GM19452 (cell line): ENCODE measurements at regions not wholly inside any gene's neighbourhood (a gene's known extent, or its start where the extent isn't known, plus 50 kb on each side); places are given as distances from the start of the nearest gene placed in this dataset.
"Not testable (repeated sequence)": the region's sequence is repeated elsewhere in the genome, so short reads cannot be mapped to it uniquely, and the experiment has no call there.

ENCODE experiments used
- ATAC-seq: cut with Tn5 transposase; IDR thresholded peaks from one replicate; pipeline ENCODE4 v1.9.1; 2021; ENCODE audit not compliant: unreplicated experiment

DNA sequence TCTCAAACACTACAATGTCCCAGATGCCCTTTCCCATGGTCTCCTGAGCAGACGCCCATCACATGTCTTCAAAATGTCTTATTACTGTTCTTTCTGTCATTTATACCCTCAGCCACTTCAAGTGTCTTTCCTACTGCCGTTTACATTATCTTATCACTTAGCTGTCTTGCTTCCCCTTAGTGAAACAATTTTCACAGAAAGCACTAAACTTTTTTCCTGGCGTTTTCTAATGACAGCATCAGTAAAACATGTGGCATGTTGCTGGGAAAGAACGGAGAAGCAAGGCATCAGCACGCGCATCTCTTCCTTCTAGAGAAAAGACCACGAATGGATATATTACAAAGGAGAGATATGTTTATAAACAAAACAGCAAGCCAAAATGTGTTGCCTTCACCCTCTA, 189.7 kb upstream of the SLIT2 start:
- ATAC-seq = no peak

DNA sequence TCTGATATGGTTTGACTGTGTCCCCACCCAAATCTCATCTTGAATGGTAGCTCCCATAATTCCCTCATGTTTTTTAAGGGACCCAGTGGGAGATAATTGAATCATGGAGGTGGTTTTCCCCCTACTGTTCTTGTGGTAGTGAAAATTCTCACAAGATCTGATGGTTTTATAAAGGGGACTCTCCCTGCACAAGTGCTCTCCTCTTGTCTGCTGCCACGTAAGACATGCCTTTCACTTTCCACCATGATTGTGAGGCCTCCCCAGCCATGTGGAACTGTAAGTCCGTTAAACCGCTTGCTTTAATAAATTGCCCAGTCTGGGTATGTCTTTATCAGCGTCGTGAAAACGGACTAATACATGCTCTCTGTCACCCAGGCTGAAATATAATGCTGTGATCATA, 200.9 kb upstream of the SLIT2 start:
- ATAC-seq = no peak

DNA sequence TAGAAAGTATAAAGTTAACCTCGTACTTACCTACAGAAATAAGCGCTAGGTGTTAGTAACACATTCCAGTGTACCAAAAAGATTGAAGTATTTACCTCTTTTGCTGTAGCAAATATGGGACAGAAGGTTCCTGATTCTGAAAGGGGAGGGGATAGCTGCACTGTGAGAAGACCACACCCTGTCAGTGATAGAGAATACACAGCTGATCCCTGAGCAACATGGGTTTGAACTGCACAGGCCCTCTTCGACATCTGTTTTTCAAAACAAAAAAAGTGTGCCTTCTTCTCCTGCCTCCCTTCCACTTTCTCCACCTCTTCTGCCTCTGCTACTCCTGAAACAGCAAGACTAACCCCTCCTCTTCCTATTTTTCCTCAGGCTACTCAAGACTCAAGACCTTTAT, 201.8 kb upstream of the SLIT2 start:
- ATAC-seq = no peak

DNA sequence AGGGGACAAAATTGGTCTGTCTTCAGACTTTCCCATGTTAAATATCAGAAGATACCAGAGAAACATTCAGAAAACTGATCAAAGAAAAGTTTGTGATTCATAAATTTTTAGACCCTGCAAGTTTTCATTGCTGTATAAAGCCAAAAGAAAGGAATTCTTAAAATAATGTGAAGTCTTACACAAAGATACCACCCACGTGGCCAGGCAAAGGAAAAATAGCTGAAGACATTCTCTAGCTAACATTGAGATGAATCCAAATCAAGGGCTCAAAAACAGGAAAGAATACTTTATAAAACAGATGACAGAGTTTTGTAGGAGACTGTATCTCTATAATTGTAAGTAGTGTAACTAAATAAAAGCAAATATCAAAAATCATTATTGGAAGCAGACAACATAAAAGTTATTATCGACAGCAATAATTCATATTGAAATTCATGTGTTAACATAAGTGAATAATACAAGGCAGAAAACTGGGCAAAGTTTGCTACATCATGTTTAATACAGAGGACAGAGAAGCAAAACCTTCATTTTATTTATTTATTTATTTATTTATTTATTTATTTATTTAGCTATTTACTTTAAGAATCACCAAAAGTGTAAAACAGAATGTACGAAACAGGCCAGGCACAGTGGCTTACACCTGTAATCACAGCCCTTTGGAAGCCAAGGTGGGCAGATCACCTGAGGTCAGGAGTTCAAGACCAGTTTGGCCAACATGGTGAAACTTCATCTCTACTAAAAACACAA, 204.6 kb upstream of the SLIT2 start:
- no peak for ATAC-seq

DNA sequence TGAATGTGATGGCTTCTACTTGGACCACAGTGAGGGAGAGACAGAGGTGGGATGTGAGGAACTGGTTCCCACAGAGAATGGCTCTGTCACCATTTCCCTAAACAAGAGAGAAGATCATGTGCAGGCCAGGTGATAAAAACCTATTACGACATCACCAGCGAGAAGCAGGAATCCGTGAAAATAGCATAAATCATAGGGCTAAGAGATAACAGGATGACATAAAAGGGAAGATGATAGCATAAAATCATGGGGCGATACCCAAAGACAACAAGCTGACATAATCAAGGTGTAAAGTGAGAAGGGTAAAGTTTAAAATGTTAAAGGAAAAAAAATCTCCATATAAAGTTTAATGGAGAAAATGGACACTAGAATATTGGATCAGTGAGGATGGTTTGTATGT, 205.5 kb upstream of the SLIT2 start:
- no peak for ATAC-seq

DNA sequence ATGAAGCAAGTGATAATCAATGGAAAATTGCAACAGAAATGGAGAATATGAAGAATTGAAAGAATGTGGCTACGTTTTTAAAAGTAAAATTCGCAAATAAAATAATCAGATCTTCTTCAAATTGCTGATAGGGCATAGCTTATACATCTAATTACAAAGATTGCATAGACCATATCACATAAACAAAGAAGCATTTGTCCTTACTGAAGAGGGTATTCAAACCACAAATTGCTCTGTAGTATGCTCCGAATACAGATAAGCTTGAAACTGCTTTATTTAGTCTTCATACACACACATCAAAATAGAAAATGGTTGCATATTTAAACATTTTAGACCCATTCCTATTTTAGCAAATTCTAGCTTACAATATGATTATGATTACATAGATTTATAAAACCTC, 206.7 kb upstream of the SLIT2 start:
- ATAC-seq = no peak

DNA sequence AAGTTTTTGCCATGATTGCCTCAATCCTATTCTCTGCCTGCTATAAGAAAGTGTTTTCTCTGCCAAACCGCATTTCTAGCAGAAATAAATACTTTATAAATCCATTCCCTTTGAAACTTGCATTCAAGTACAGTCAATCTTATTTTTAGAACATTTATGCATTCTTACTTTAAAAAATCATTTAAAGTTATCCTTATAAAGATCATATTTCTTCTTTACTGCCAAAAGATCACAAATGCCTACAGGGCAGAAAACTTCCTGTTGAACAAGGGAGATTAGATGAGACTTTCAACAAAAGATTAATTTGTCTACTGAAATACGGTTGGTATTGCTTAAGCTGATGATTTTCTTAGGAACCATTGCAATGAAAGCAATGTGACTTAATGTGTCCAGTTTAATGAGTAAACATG, 207.2 kb upstream of the SLIT2 start:
- ATAC-seq = no peak

DNA sequence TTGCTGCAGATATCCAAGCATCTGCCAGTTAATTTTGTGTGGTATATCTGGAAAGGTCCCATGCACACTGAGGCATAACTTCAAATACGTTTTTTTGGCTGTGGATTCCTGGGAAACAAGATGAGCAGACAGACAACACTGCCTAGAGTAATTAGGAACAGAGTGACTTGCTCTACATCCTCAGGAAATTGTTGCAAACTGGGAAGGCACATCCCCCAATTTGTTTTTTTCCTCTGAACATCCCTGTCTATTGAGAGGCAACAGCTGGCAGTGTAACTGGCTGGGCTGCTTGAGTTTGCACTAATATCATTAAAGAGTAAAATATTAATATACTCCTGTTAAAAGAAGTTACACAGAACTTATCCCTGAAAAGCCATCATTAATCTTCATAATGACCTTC, 207.7 kb upstream of the SLIT2 start:
- no peak for ATAC-seq

DNA sequence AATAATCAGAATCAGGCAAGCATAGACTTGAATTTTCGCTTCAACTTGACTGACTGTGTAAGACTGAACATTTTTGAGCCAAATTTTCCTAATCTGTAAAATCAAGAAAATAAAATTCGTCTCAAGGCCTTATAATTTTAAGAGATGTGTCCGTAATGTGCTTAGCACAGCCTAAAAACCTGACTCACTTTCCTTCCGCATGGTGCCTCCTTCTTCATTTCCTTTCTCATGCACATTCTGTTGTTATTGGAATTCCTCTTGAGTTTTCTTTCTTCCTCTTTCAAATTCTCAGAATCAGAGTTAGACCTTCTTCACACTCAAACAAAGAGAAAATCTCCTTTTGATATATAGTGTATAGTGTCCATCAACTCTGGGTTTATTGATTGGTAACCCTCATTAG, 208.9 kb upstream of the SLIT2 start:
- ATAC-seq = no peak

DNA sequence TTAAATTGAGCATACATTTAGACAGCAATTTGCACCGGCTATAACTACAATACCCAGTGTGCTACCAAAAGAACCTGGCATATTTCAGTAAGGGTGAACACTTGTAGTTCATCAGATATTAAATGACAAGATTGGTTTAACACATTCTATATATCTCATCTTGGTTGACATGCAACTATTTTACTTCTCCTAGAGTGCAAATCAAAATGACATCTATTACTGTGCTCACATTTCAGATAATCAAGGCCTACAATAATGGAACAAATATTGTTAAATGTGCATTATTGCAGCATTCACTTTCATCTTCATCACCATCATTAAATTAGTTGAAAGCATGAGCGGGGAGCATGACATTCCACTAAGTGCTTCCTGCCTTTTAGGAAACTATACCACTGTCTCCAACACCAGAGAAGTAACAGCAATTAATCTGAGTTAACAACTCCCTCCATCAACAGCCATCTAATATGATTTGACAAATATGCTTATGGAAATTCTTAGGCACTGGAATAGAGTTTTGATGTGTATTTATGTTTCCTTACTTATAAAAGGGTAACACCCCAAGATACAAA, 209.8 kb upstream of the SLIT2 start:
- no peak for ATAC-seq

DNA sequence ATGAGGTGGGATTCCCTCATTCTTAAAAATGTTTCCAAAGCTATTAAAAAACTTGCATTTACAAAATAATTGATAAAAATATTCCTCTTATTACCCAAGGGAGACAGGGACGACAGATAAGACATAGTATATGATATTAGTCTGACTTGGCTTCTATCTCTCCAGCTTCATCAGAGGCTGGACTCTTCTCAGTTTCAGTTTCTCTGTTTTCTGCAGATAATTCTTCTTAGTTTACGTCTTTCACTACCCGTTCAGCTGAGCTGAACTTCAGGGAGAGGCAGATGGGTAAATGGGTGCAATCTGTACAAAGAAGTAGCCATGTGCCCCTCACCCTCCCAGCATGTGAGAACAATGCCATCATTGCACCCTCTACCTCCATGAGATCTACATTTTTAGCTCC, 214.0 kb upstream of the SLIT2 start:
- no peak for ATAC-seq

DNA sequence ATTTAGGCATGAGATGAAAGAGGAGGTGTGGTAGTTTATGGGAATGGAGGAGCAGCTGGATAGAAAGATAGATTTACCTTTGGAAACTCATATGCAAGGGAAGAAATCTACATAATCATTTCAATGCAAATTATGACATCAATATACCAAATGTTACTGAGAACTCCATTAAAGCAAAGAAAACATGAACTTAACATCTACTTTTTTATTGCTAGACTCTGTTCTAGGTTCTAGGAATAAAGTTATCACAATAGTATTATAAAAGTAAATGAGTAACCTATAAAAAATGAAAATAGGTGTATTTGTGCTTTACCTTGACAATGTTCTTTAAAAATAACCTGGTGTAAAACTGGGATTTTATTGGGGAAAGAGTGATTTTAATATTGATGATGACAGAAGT, 221.6 kb upstream of the SLIT2 start:
- no peak for ATAC-seq

DNA sequence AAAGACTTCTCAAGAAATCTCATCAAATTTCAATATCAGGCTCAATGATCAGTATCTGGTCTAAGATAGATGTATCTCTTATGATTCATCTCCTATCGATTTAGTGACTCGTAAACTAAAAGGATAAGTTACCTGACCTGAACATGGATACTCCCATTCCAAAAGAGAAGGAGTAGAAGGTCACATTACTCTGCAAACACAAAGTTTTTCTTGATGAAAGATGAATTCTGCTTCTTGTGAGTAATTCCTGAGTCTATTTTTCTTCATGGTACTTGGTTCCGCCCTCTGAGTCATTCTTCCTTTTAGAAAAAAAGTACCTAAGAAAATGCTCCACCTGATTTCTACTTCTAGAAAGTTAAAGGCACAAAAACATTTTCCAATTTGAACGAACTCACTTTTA, 223.1 kb upstream of the SLIT2 start:
- ATAC-seq = no peak

DNA sequence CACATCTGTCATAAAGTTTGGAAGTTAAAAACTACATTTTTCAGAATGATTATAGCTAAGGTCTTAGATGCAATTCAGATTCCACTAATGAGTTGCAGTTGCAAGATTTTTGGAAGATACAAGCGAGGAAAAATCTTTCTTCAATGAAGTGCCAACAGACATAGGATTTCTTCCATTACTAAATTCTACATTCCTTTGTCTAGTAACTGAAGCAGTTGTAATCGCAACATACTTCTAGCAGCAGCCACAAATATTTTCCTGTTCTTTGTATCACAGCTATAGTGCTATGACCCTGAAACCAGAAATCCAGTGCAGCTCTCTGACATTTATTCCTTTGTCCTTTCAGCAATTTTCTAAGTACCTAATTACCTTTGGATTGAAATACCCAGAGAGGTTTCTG, 225.2 kb upstream of the SLIT2 start:
- ATAC-seq = no peak

DNA sequence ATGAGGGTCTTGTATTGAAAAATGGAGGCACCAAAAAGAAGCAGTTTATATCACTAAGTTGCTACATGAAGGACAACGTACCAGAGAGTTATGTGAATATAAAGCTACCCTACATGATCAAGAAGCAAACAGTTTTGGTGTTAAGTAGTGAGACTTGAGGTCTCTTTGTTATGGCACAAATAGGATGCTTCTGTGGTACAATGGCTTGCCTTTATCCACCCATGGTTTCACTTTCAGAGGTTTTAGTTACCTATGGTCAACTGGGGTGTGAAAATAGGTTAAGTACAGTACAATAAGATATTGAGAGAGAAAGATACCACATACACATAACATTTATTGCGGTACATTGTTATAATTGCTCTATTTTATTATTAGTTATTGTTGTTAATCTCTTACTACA, 229.2 kb upstream of the SLIT2 start:
- no peak for ATAC-seq

DNA sequence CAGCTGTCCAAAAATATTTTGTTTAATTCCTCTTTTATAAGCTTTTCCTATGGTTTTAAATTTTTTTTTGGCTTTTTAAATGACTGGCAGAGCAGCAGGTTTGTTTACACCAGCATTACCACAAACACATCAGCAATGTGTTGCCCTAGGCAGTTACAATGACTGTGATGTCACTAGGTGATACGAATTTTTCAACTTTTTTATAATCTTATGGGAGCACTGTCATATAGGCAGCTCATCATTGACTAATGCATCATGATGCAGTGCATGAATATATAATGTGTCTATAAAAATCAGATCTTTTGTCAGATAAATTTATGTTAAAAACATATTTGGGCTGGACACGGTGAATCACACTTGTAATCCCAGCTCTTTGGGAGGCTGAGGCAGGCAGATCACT, 231.6 kb upstream of the SLIT2 start:
- ATAC-seq = no peak

DNA sequence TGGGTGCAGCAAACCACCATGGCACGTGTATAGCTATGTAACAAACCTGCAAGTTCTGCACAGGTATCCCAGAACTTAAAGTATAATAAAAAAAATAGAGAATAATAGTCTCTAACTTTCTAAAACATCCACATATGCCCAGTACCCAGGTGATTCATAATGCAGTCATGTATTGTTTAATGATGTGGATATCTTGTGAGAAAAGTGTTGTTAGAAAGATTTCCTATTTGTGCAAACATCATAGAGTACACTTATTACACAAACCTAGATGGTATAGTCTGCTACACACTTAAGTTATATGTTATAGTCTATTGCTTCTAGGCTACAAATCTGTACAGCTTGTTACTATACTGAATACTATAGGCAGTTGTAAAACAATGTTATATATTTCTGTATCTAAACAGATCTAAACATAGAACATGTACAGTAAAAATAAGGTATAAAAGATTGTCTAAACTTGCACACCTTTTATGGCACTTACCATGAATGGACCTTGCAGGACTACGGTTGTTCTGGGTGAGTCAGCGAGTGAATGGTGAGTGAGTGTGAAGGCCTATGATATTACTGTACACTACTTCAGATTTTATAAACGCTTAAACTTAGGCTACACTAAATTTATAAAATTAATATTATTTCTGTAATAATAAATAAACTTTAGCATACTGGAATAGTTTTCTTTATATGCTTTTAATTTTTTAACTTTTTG, 232.2 kb upstream of the SLIT2 start:
- ATAC-seq = no peak

DNA sequence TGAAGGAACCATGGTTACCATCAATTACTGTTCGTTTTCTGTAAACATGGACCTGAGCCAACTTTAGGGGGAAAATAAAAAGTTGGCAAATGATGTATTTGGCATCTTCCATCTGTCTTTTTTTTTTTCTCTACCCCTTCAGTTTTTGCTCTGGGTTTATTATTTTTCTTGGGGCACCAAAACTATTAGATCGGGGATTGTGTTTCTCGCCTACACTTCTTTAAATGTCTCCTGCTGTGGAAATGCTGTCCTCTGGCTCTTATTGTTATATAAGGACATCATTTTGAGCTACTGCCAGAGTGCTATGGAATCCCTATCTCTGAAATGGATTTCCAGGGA, 234.0 kb upstream of the SLIT2 start:
- no peak for ATAC-seq

DNA sequence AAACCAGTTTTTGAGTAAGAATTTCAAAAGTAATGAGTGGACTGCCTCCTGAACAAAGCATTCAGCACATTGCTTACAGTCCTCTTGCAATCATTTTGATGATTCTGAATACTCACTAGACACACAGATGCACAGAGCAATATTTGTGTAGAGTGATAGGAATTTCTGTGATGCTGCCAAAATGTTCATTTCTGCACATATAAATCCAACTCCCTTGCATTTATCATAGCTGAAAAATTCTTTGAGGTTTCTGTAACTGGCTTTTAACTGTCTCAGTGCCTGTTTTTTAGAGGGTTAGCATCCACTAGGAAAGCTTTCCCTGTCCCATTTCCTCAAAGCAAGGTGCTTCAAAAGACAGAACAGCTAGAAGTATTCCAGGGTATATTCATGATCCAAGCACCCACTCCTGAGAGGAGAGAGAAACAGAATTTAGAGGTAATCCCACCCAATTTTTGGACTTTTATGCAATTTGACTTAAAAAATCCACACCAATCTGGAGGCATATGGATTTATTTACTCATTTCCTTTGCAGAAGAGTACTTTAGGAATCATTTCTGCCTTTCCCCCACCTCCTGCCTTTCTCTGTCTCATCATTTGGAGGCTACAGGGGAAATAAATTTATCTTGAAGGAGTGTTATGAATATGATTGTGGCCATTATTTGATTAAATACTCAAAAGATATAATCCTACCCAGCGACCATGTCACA, 234.5 kb upstream of the SLIT2 start:
- ATAC-seq = no peak

DNA sequence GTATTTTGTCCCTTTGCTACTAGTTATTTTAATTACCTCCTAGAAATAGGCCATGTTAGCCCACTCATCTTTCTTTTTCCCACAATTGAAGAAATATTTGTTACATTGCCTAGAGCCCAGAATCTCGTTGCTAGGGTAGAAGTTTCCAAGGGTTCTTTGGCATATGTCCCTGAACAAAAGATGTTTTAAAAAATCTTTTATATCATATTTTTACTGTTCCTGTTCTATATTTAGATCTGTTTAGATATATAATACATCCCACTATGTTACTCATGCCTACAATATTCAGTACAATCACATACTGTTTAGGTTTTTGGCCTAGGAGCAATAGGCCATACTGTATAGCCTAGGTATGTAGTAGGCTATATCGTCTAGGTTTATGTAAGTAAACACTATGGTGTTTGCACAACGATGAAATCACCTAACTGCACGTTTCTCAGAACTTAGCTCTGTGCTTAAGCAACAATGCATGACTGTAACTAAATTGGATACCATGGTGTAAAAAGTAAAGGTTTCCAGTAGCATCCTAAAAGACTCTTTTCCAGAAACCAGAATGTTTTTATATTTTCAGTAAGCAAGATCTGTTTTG, 236.0 kb upstream of the SLIT2 start:
- no peak for ATAC-seq

DNA sequence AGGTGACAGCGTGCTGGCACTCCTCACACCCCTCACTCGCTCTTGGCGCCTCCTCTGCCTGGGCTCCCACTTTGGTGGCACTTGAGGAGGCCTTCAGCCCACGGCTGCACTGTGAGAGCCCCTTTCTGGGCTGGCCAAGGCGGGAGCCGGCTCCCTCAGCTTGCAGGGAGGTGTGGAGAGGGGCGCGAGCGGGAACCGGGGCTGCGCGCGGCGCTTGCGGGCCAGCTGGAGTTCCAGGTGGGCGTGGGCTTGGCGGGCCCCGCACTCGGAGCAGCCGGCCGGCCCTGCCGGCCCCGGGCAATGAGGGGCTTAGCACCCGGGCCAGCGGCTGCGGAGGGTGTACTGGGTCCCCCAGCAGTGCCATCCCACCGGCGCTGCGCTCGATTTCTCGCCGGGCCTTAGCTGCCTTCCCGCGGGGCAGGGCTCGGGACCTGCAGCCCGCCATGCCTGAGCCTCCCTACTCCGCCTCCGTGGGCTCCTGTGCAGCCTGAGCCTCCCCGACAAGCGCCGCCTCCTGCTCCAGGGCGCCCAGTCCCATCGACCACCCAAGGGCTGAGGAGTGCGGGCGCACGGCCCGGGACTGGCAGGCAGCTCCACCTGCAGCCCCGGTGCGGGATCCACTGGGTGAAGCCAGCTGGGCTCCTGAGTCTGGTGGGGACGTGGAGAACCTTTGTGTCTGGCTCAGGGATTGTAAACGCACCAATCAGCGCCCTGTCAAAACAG, 247.7 kb upstream of the SLIT2 start:
- ATAC-seq = not testable (repeated sequence)
